ENCODE measurements at regions not wholly inside any gene's neighbourhood (a gene's known extent, or its start where the extent isn't known, plus 50 kb on each side); places are given as distances from the start of the nearest gene placed in this dataset.

GRCh38 chrX:816411-816810 lies 185.8 kb downstream of the SHOX start (continued):
- no peak for TF ChIP-seq JUND (IDR thresholded peaks at IDR 0.05; ENCODE audit: low read depth, low read length)

- no peak for FAIRE-seq
- CTCF ChIA-PET = no interaction called here
- ATAC-seq = no peak
- TF ChIP-seq HSF1 (IDR thresholded peaks at IDR 0.05; ENCODE audit: low read depth, low read length) (no peak), SREBF1 (IDR thresholded peaks at IDR 0.05; ENCODE audit: low read length) (no peak), BCLAF1 (IDR thresholded peaks at IDR 0.05) (no peak), HDGF (IDR thresholded peaks at IDR 0.05) (no peak), BRCA1 (IDR thresholded peaks at IDR 0.05; ENCODE audit: low read depth, low read length) (no peak), SMAD1 (IDR thresholded peaks at IDR 0.05; ENCODE audit: low read depth, partially characterized antibody) (no peak), CBX3 (IDR thresholded peaks at IDR 0.05; ENCODE audit: borderline replicate concordance, low read depth) (no peak), MLLT1 (IDR thresholded peaks at IDR 0.05) (no peak), CEBPB (IDR thresholded peaks at IDR 0.05; ENCODE audit: borderline replicate concordance in 1 of 2, low read depth in 2 of 2, low read length in 2 of 2) (no peak), RB1 (IDR thresholded peaks at IDR 0.05; ENCODE audit: borderline replicate concordance) (no peak), RELB (IDR thresholded peaks at IDR 0.05; ENCODE audit: low read depth) (no peak), NFIC (IDR thresholded peaks at IDR 0.05; ENCODE audit: low read depth, low read length) (no peak), ZNF384 (IDR thresholded peaks at IDR 0.05; ENCODE audit: borderline replicate concordance, low read depth, low read length) (no peak), IKZF1 (conservative IDR thresholded peaks at IDR 0.05) (no peak), SREBF2 (IDR thresholded peaks at IDR 0.05; ENCODE audit: low read length) (no peak), ZZZ3 (IDR thresholded peaks at IDR 0.05; ENCODE audit: control insufficient read depth, insufficient read length, low read depth) (no peak), JUNB (IDR thresholded peaks at IDR 0.05) (no peak)
Observed at GRCh38 chrX:810186-810585, 179.6 kb downstream of the SHOX start.

More at GRCh38 chrX:810186-810585, 179.6 kb downstream of the SHOX start:
- no peaks in the 10 kb centered on the region for H3K79me2 ChIP-seq (ENCODE audit: control insufficient read depth, insufficient read depth, low read length)
- in situ Hi-C loops (cut with MboI) = no loop called here
- SMC1A ChIA-PET (ENCODE audit: uncharacterized antibody, unreplicated experiment) = no interaction called here
- no peak overlapping the region for H2AFZ ChIP-seq (ENCODE audit: control insufficient read depth, low read depth, low read length)
- intact Hi-C loops (cut with micrococcal nuclease; ENCODE audit: unreplicated experiment) = no loop called here
- no TSS peak for BruUV-seq (replicated peaks)
- no peaks in the 10 kb centered on the region for H3K36me3 ChIP-seq (ENCODE audit: control insufficient read depth in 2 of 2, insufficient read depth in 2 of 2, low read length in 1 of 2)
- H4K20me1 ChIP-seq (ENCODE audit: control insufficient read depth, insufficient read depth) = no peaks in the 10 kb centered on the region
- H3K4me2 ChIP-seq (ENCODE audit: control insufficient read depth, insufficient read depth) = no peak overlapping the region
- no peaks in the 10 kb centered on the region for H3K4me1 ChIP-seq (ENCODE audit: control insufficient read depth, insufficient read depth, low read length)
- H3K9ac ChIP-seq (ENCODE audit: control insufficient read depth, insufficient read depth, low read length) = no peak overlapping the region
- no peak overlapping the region for H3K4me3 ChIP-seq
- no peaks in the 10 kb centered on the region; the same call in 2 of the 3 replicates for H3K9me3 ChIP-seq (replicated peaks; ENCODE audit: control insufficient read depth, insufficient read depth, low read length)
- no peaks in the 10 kb centered on the region for H3K27me3 ChIP-seq (replicated peaks in 1 of 2; ENCODE audit: control insufficient read depth in 2 of 2, insufficient read depth in 2 of 2, low read length in 1 of 2)
- POLR2A ChIA-PET = no interaction called here
- DNase-seq (ENCODE audit: low read depth, low spot score) = no peak
- 25% methylated on average over 5 of the region's 5 CpGs for WGBS (ENCODE audit: insufficient coverage, insufficient replicate concordance, low lambda C conversion rate, missing lambda C conversion rate)
- RAD21 ChIA-PET (ENCODE audit: unreplicated experiment) = no interaction called here
- no peak overlapping the region for H3K27ac ChIP-seq (ENCODE audit: control insufficient read depth, insufficient read depth)
